HG03520 (cell line): ENCODE measurements at regions not wholly inside any gene's neighbourhood (a gene's known extent, or its start where the extent isn't known, plus 50 kb on each side); places are given as distances from the start of the nearest gene placed in this dataset.

Experiments
- ATAC-seq: cut with Tn5 transposase; IDR thresholded peaks from one replicate; pipeline ENCODE4 v1.9.1; 2021; ENCODE audit warnings: mild to moderate bottlenecking, moderate library complexity; ENCODE audit not compliant: unreplicated experiment

DNA sequence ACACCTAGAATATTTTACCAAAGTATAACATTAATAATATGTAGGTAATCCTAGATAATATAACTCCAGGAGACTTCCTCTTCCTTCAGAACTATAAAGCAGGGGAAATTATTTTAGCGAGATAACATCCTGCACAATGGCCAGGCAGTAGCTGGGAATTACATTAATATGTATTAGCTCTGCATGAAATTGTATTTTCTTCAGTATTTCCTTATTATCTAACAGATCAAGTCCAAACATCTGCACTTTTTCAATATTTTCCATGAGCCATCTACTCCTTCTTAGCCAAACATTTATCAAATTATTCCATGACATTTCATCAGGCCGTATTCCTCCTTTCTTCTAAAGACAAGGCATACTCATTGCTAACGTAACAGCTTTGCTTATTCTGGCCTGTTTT lies 98.8 kb upstream of the PCDH9 start:
- ATAC-seq = no peak

GRCh38 chr13:67318860-67319259 lies 88.7 kb upstream of the PCDH9 start:
- ATAC-seq = no peak

DNA sequence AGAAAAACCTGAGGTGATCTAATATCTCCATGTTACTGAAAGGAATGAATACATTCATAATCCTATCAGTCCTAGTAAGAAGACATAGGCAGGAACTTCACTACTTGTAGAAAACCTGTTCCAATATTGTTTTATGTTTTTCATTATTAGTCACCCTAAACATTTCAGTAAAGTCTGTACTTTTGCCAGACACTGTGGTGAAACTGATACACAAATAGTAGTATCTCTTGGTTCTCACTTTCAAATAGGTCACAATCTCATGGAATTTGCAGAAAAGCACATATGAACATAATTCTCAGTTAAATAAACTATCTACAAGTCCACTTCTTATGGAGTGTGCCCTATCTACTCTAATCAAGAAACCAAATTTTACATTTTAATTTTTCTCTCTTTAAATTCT lies 88.3 kb upstream of the PCDH9 start:
- no peak for ATAC-seq

- no peak for ATAC-seq
Observed at GRCh38 chr13:67314405-67314804, 84.3 kb upstream of the PCDH9 start.

GRCh38 chr13:67308004-67308772 lies 78.1 kb upstream of the PCDH9 start:
- ATAC-seq = peak; percentile 76

GRCh38 chr13:67306742-67307141 lies 76.6 kb upstream of the PCDH9 start:
- ATAC-seq = no peak

- ATAC-seq = no peak
Observed at GRCh38 chr13:67303661-67304333, 73.7 kb upstream of the PCDH9 start.

GRCh38 chr13:67299751-67300150 lies 69.6 kb upstream of the PCDH9 start:
- ATAC-seq = no peak

DNA sequence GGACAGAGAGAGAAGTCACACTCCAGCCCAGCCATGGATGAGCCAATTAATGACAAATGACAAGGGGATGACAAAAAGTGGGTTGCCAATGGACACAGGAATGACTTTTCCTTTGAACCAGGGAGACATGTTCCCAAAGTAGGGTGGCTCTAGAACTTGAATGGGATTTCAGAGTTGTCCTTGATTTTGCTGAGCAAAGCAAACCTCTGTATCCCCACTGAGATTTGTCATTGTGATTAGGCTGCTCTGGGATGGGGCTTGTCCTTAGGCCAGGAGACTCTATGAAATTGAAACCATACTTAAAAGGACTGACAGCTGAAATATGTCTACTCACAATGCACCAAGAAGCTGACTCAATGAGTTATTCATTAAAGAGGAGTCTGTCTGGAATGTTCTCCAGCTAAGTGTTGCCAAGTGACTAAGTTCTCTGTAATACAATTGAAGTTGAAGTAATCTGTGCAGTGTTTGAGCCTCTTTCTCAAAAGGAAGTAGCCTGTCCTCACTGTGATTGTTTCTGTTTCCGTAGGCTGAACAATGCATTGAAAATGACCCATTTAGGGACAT lies 69.0 kb upstream of the PCDH9 start:
- no peak for ATAC-seq

- no peak for ATAC-seq
Observed at GRCh38 chr13:67298297-67298696, 68.2 kb upstream of the PCDH9 start.

- ATAC-seq = no peak
Observed at GRCh38 chr13:67296511-67296910, 66.4 kb upstream of the PCDH9 start.

DNA sequence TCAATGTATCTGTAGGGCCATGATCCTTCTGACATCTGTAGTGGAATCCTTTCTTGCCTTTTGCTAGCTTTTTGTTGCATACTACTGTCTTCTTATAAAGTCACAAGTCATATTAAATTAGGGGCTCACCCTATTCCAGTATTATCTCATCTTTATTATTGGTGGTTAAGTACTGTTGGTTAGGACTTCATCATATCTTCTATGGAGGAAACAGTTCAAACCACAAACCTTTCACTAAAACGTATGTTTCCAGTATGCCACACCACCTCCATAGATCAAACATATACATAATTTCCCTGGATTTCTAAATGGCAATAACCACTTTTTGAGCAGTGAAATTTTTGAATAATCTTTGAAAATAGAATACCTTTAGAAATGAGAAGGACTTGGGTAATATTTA lies 62.8 kb upstream of the PCDH9 start:
- ATAC-seq = no peak

DNA sequence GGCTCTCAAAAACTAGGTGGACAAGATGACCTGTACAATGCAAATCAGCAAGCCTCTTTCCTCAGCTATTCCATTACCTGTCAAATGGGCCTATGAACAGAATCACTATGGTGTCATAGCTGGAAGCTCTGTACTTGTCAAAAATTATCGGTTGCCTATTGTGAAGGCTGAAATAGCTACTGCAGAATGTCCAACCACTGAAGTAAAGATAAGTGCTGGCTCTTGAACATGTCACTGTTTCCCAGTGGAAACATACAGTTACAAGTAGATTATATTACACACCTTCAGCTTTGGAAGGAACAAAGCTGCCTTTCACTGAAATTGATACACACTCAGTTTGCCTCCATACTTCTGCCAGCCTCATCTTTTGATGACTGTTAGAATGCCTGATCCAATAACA lies 55.5 kb upstream of the PCDH9 start:
- ATAC-seq = no peak

DNA sequence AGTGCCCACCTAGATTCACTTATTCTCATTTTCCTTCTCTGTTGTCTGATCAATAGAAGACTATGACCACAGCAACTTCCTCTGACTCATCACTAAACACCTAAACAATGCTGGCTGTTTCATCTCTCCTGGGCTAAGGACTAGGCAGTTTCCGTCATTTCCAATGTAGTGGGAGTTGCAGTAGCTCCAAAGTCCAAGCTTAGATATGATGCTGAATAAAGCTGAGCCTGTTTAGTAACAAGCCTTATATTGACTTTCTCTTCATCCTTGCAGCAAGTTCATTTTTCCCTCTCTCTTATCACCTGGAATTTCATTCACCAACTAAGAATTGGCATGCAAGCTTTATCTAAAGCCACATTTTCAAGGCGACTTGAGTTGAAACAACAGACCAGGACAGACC lies 53.5 kb upstream of the PCDH9 start:
- no peak for ATAC-seq

DNA sequence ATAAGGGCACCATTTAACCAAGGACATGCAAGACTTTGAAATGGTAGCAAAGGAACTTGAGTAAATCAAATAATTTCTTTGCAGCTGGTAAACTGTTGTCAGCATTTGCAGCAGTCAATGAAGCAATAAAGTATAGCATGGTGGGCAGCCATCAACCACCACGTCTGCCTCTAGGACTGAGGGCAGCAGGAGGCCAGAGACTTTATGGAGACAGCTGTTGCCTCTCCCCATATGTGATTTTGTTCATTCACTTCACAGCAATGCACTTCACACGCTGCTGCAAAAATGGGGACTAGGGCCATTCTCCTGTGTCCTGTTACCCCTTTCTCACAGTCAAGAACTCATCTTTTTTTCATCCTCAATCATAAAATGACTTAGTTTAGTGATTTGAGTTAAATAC lies 51.3 kb upstream of the PCDH9 start:
- ATAC-seq = no peak
